Astrocyte of the spinal cord (primary cell): ENCODE measurements at regions not wholly inside any gene's neighbourhood (a gene's known extent, or its start where the extent isn't known, plus 50 kb on each side); places are given as distances from the start of the nearest gene placed in this dataset.

Experiments
- DNase-seq: peaks from one replicate; pipeline ENCODE4 v3.0.0; 2011; ENCODE audit warnings: low read depth, low spot score
- H3K4me3 ChIP-seq: 2 replicates; pipeline ENCODE4 v1.5.1; 2011; ENCODE audit warnings: low read depth, mild to moderate bottlenecking, low read length, moderate library complexity
- in situ Hi-C: cut with HindIII; loops from 2 replicates; pipeline ENCODE4 v1.10.0; 2017; ENCODE audit warnings: low sequenced_read_pairs
- TF ChIP-seq, protein P1 (sequence below): IDR thresholded peaks from 2 replicates; pipeline ENCODE4 v1.5.1; 2012; ENCODE audit warnings: low read depth, mild to moderate bottlenecking, low read length, inconsistent platforms

- in situ Hi-C loops, result no loop called here
Measured at GRCh38 chr2:205929246-205929942, 156.6 kb downstream of the INO80D start.

DNA sequence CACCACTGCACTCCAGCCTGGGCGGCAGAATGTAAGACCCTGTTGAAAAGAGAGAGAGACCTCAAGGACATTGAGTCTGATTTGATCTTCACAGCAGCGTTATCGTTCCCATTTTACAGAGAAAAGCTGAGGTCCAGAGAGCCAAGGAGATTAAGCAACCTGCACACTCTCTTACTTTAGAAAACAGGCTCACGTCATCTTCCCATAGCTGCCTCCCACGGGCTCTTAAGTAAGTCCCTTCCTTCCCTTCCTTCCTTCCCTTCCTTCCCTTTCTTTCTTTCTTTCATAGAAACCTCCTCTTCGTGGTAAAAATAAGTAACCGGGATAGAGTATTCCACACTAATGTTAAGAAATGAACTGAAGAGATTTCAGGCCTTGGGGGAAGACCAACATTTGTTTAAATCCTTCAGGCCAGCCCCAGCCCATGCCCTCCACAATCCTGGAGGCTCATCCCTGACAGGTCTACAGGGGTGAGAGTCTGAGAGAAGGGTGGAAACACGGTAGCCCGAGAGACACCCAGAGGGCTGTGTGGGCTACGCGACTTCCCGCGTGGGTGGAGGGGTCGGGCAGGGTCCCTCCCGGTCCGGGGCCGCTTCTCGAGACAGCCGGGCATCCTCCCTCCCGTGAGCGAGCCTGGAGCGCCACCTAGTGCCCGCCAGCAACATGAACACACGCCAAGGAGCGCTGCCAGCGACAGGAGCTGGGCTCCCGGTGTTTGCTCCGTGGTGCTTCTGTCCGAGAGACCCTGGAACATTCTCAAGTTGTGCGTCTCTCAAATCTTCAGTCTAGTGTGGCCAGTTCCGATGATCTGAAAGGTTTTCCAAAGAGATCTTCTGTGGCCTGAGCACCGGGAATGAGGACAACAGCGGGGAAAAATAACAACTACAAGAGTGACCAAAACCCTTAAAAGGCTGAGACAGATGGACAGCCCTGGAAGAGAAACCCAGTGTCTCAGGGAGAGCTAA lies 160.3 kb downstream of the INO80D start:
- H3K4me3 ChIP-seq, result no peak overlapping the region
- in situ Hi-C loops, result no loop called here
- TF ChIP-seq, protein P1, sequence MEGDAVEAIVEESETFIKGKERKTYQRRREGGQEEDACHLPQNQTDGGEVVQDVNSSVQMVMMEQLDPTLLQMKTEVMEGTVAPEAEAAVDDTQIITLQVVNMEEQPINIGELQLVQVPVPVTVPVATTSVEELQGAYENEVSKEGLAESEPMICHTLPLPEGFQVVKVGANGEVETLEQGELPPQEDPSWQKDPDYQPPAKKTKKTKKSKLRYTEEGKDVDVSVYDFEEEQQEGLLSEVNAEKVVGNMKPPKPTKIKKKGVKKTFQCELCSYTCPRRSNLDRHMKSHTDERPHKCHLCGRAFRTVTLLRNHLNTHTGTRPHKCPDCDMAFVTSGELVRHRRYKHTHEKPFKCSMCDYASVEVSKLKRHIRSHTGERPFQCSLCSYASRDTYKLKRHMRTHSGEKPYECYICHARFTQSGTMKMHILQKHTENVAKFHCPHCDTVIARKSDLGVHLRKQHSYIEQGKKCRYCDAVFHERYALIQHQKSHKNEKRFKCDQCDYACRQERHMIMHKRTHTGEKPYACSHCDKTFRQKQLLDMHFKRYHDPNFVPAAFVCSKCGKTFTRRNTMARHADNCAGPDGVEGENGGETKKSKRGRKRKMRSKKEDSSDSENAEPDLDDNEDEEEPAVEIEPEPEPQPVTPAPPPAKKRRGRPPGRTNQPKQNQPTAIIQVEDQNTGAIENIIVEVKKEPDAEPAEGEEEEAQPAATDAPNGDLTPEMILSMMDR, result peak; percentile 92
- peak; percentile 63 for DNase-seq

More at GRCh38 chr2:205929246-205929942, 156.6 kb downstream of the INO80D start:
- TF ChIP-seq, protein P1, result no peak
- DNase-seq, result no peak
- H3K4me3 ChIP-seq, result no peak overlapping the region

GRCh38 chr2:205924676-205925075 lies 161.3 kb downstream of the INO80D start:
- H3K4me3 ChIP-seq, result no peak overlapping the region
- DNase-seq, result no peak
- TF ChIP-seq, protein P1, result no peak
- in situ Hi-C loops, result no loop called here

- no peak overlapping the region for H3K4me3 ChIP-seq
- in situ Hi-C loops, result no loop called here
- peak; percentile 23 for DNase-seq
- TF ChIP-seq, protein P1, result no peak
Measured at GRCh38 chr2:205915130-205915524, 170.8 kb downstream of the INO80D start.

GRCh38 chr2:205914213-205915129 lies 171.5 kb downstream of the INO80D start:
- DNase-seq, result no peak
- in situ Hi-C loops, result no loop called here

More at GRCh38 chr2:205914213-205915129, 171.5 kb downstream of the INO80D start:
- no peak overlapping the region for H3K4me3 ChIP-seq
- TF ChIP-seq, protein P1, result no peak
